ENCODE measurements at regions not wholly inside any gene's neighbourhood (a gene's known extent, or its start where the extent isn't known, plus 50 kb on each side); places are given as distances from the start of the nearest gene placed in this dataset.

DNA sequence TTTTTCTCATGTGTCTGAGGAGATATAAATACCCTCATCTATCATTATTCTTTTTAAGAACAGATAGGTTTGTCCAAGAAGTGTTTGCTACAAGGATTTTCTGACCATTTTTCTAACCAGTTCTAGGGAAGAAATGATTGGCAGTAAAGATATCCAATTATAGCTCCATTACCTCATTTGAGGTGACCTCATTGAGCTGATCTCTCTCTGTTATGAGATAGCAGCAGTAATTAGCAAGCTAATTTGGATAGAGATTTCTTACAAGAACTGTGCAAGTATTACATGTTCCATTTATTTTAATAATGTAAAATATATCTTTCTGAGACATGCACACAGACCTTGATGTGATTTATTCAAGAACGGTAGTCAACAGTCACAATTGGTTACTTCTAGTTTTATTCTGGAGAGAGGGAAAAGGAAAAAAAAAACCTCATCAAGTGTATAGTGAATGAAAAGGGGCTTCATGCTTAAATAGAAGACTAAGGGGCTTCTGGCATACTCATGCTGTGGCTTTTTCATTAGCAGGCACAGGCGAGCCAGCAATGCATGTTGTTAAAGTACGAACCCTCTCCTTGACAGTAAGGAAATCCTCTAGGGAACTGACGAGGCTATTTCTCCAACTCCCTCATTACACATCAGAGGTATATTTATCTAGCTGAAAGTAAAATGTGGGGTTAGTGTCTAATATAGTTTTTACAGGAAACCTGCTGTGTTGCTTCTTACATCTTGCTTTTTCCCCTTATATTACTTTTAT lies 127.3 kb downstream of the NUDT12 start:
- TF ChIP-seq, protein P1, sequence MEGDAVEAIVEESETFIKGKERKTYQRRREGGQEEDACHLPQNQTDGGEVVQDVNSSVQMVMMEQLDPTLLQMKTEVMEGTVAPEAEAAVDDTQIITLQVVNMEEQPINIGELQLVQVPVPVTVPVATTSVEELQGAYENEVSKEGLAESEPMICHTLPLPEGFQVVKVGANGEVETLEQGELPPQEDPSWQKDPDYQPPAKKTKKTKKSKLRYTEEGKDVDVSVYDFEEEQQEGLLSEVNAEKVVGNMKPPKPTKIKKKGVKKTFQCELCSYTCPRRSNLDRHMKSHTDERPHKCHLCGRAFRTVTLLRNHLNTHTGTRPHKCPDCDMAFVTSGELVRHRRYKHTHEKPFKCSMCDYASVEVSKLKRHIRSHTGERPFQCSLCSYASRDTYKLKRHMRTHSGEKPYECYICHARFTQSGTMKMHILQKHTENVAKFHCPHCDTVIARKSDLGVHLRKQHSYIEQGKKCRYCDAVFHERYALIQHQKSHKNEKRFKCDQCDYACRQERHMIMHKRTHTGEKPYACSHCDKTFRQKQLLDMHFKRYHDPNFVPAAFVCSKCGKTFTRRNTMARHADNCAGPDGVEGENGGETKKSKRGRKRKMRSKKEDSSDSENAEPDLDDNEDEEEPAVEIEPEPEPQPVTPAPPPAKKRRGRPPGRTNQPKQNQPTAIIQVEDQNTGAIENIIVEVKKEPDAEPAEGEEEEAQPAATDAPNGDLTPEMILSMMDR (IDR thresholded peaks at IDR 0.05; ENCODE audit: control insufficient read depth, extremely low read depth, insufficient read depth): no peak
- no peak for DNase-seq (ENCODE audit: low read depth)

DNA sequence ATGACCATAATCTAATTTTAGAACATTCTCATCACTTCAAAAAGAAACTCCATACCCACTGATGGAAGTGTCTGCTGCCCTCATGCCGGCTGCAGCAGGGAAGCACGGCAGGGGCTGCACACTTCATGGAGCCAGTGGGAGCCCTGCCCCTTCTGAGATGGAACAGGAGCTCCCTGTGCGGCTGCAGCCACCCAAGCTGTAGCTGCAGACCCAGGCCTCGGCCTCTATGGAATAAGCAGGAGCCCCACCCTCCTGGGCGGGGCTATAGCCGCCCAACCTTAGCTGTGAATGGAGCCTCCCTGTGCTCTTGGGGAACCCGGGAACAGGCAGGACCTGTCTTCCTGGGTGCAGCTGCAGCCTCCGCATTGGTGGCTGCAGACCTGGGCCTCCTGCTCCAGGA lies 128.5 kb downstream of the NUDT12 start:
- TF ChIP-seq, protein P1 (IDR thresholded peaks at IDR 0.05; ENCODE audit: control insufficient read depth, extremely low read depth, insufficient read depth): no peak
- H3K4me3 ChIP-seq (ENCODE audit: low read depth, low read length): no peak overlapping the region
- no peak for DNase-seq (ENCODE audit: low read depth)

More for the DNA sequence above, 127.3 kb downstream of the NUDT12 start:
- H3K4me3 ChIP-seq (ENCODE audit: low read depth, low read length): no peak overlapping the region

DNA sequence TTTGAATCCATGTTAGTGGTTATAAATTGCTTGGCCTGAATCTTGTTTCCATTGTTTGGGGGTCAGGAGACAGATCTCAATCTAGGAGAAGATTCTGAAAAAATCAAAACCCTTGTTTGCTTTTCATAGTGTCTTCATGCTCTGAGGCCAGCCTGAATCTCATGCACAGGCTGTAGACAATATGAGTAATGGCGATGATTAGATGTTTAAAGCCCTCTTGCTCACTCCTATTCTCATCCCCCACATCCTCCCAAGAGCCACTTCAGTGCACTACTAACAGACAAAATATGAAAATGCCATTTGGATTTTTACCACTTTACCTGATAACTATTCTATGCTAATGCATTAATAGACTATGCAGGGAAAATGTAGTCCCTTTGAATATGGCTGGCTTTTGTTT lies 129.4 kb downstream of the NUDT12 start:
- no peak for DNase-seq (ENCODE audit: low read depth)

DNA sequence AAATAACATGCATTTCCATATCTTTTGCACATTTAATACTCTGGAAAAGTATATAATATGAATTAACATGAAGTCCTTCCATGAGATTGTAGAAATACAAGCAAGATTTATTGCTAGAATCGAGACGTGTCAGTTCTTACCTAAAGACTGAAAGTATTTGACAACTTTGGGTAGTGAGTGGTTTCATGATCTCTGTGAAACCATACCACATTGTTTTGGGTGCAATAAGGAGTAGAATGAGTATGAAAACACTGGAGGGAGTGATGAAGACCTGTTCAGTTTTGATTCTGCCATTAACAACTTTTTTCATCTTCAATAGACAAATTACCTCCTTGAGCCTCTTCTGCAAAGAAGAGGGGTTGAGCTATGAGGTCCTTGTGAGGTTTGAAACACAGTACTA lies 133.7 kb downstream of the NUDT12 start:
- TF ChIP-seq, protein P1 (IDR thresholded peaks at IDR 0.05; ENCODE audit: control insufficient read depth, extremely low read depth, insufficient read depth): no peak
- DNase-seq (ENCODE audit: low read depth): no peak
- no peak overlapping the region for H3K4me3 ChIP-seq (ENCODE audit: low read depth, low read length)

More for the DNA sequence above, 129.4 kb downstream of the NUDT12 start:
- no peak overlapping the region for H3K4me3 ChIP-seq (ENCODE audit: low read depth, low read length)
- TF ChIP-seq, protein P1 (IDR thresholded peaks at IDR 0.05; ENCODE audit: control insufficient read depth, extremely low read depth, insufficient read depth): no peak

DNA sequence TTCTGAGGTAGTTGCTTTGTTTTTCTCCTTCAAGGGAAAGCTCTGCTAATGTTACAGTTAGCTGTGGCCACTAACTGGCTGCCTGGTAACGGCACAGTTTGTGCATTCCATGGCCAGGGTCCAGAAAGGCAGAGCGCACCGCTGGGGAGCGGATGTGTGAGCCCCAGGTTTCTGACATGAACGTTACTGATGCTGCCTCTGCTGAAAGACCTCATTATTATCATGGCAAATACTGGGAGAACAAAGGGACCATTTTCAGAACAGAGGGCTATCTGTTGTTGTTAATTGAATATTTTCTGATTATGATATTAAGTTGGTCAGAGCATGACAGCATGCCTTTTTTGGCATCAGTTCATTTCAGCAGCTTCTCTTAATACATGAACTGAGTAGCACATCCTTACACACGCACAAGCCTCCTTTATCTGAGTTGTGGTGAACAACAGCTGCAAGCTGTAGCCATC lies 134.1 kb downstream of the NUDT12 start:
- DNase-seq (ENCODE audit: low read depth): no peak
- H3K4me3 ChIP-seq (ENCODE audit: low read depth, low read length): no peak overlapping the region
- TF ChIP-seq, protein P1 (IDR thresholded peaks at IDR 0.05; ENCODE audit: control insufficient read depth, extremely low read depth, insufficient read depth): no peak

DNA sequence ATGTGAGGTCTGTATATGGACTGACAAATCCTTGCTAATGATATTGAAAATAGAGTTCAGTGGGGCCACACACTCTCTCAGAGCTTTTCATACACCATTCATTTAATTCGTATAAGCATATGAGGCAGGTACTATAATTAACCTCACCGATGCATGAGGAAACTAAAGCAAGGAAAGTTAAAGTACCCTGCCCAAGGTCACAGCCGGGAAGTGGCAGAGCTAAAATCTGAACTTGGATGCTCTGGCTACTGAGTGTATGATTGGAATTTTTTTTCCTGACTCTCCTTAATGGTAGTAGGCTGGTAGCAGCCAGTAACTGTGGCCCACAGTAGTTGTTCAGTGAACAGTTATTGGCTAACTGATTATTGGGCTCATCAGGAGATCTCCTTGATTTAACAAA lies 135.3 kb downstream of the NUDT12 start:
- DNase-seq (ENCODE audit: low read depth): no peak
- H3K4me3 ChIP-seq (ENCODE audit: low read depth, low read length): no peak overlapping the region
- TF ChIP-seq, protein P1 (IDR thresholded peaks at IDR 0.05; ENCODE audit: control insufficient read depth, extremely low read depth, insufficient read depth): no peak

Measured in LNCaP clone FGC (cell line).